Sigmoid colon (tissue), 6 donors: ENCODE measurements at regions not wholly inside any gene's neighbourhood (a gene's known extent, or its start where the extent isn't known, plus 50 kb on each side); places are given as distances from the start of the nearest gene placed in this dataset.

Experiments used
- DNase-seq: peaks from one replicate; pipeline ENCODE4 v3.0.0-alpha.2; 2019
- H3K27ac ChIP-seq, 4 donors: fragments of 200-600 bp; sonication (generic); one replicate each; pipeline ENCODE4 v1.5.1; 2016 to 2019; ENCODE audit warnings: mild to moderate bottlenecking in 1 of 4
- H3K27me3 ChIP-seq, 3 donors: fragments of 200-600 bp; sonication (generic); one replicate each; pipeline ENCODE4 v1.5.1; 2019; ENCODE audit warnings: mild to moderate bottlenecking in 1 of 3
- H3K36me3 ChIP-seq, 4 donors: fragments of 200-600 bp; sonication (generic); one replicate each; pipeline ENCODE4 v1.5.1; 2016 to 2019
- H3K4me1 ChIP-seq, 4 donors: fragments of 200-600 bp; sonication (generic); one replicate each; pipeline ENCODE4 v1.5.1; 2017 to 2019
- H3K4me3 ChIP-seq, 4 donors: fragments of 200-600 bp; sonication (generic); one replicate each; pipeline ENCODE4 v1.5.1; 2017 to 2019; ENCODE audit warnings: mild to moderate bottlenecking in 2 of 4, moderate library complexity in 1 of 4
- H3K9me3 ChIP-seq, 4 donors: fragments of 200-600 bp in 3 of 4; sonication (generic) in 3 of 4; one replicate each; pipeline versions ENCODE4 v1.5.1 to v1.6.1; 2013 to 2019
- EP300 ChIP-seq, 4 donors: sonication (generic); formaldehyde crosslinking; IDR thresholded peaks; one replicate each; pipeline ENCODE4 v1.6.1; 2017; ENCODE audit warnings: antibody characterized with exemption in 4 of 4
- POLR2A ChIP-seq, 2 donors: fragments of 450-650 bp; IDR thresholded peaks; one replicate each; pipeline ENCODE4 v1.6.1; 2016; ENCODE audit warnings: antibody characterized with exemption in 2 of 2, mild to moderate bottlenecking in 2 of 2, moderate library complexity in 2 of 2
- POLR2AphosphoS5 ChIP-seq, 4 donors: sonication (generic); formaldehyde crosslinking; IDR thresholded peaks; one replicate each; pipeline ENCODE4 v1.6.1; 2017; ENCODE audit warnings: antibody characterized with exemption in 4 of 4
- WGBS, 2 donors: extraction: QIAGEN DNeasy Blood & Tissue Kit; methylation state at CpG; one replicate each; pipeline ENCODE4 v1.1.7; 2013; 5-methylcytosine and 5-hydroxymethylcytosine counted together
- intact Hi-C: fragments of 100-400 bp; cut with DNase I; formaldehyde crosslinking; loops from one replicate; pipeline ENCODE4 v1.15.1; 2023
- TF ChIP-seq, protein P1 (sequence below), 4 experiments: fragments of 450-650 bp in 3 of 4; fragments of 200-600 bp in 1 of 4; IDR thresholded peaks; one replicate each; pipeline ENCODE4 v1.5.1; 2016 to 2019; ENCODE audit warnings: antibody characterized with exemption in 4 of 4, mild to moderate bottlenecking in 3 of 4, moderate library complexity in 2 of 4
- donor health status: healthy with polysubstance abuse.
- donor health status: healthy.

GRCh38 chr16:86828202-86828601 is 249.9 kb downstream of the FOXL1 start:
- DNase-seq, result peak; percentile 30
- intact Hi-C loops, result no loop called here

DNA sequence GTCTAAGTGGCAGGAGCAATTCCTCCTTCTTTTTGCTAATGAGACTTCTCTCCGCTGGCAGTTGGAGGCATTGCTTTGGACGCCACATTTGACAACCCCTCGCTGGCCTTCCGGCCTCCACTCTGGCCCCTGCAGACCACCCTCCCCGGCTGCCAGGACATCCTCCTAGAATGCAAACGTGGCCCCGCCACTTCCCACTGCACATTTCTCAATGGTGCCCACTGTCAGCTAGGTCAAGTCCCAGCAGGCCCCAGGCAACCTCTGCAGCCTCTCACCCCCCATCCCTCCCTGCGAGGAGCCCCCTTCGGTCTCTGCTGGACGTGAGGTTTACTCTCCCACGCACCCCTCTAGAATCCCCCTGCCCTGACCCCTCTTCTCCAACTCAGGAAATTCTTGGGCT is 250.3 kb downstream of the FOXL1 start:
- no peaks in the 10 kb centered on the region for H3K9me3 ChIP-seq
- DNase-seq, result peak; percentile 36
- no peak overlapping the region for H3K4me3 ChIP-seq
- peaks cover 7 to 47% (median 31%) of the 10 kb centered on the region in 3 donors for H3K27me3 ChIP-seq
- intact Hi-C loops, result no loop called here
- TF ChIP-seq, protein P1, sequence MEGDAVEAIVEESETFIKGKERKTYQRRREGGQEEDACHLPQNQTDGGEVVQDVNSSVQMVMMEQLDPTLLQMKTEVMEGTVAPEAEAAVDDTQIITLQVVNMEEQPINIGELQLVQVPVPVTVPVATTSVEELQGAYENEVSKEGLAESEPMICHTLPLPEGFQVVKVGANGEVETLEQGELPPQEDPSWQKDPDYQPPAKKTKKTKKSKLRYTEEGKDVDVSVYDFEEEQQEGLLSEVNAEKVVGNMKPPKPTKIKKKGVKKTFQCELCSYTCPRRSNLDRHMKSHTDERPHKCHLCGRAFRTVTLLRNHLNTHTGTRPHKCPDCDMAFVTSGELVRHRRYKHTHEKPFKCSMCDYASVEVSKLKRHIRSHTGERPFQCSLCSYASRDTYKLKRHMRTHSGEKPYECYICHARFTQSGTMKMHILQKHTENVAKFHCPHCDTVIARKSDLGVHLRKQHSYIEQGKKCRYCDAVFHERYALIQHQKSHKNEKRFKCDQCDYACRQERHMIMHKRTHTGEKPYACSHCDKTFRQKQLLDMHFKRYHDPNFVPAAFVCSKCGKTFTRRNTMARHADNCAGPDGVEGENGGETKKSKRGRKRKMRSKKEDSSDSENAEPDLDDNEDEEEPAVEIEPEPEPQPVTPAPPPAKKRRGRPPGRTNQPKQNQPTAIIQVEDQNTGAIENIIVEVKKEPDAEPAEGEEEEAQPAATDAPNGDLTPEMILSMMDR (IDR thresholded peaks at IDR 0.05), result no peak
- TF ChIP-seq EP300 (IDR thresholded peaks at IDR 0.05) (no peak), POLR2A (IDR thresholded peaks at IDR 0.05) (no peak), POLR2AphosphoS5 (IDR thresholded peaks at IDR 0.05) (no peak)
- WGBS, 2 donors, result 76 to 80% methylated on average over 11 of the region's 11 CpGs
- H3K4me1 ChIP-seq, result peaks cover 0 to 6% (median 2%) of the 10 kb centered on the region in 4 donors
- no peak overlapping the region for H3K27ac ChIP-seq
- H3K36me3 ChIP-seq, result no peaks in the 10 kb centered on the region

More at GRCh38 chr16:86828202-86828601, 249.9 kb downstream of the FOXL1 start:
- no peak overlapping the region for H3K27ac ChIP-seq
- H3K4me1 ChIP-seq, result peaks cover 0 to 2% (median 0%) of the 10 kb centered on the region in 4 donors
- TF ChIP-seq POLR2AphosphoS5 (IDR thresholded peaks at IDR 0.05) (no peak), EP300 (IDR thresholded peaks at IDR 0.05) (no peak), POLR2A (IDR thresholded peaks at IDR 0.05) (no peak)
- TF ChIP-seq, protein P1 (IDR thresholded peaks at IDR 0.05), result no peak
- no peaks in the 10 kb centered on the region for H3K9me3 ChIP-seq
- H3K36me3 ChIP-seq, result no peaks in the 10 kb centered on the region
- H3K27me3 ChIP-seq, result peaks cover 7 to 48% (median 31%) of the 10 kb centered on the region in 3 donors
- H3K4me3 ChIP-seq, result no peak overlapping the region
- WGBS, 2 donors, result 76 to 81% methylated on average over 6 of the region's 6 CpGs

GRCh38 chr16:86831366-86831765 is 253.0 kb downstream of the FOXL1 start:
- Histone ChIP-seq H3K4me1 (peaks cover 0 to 6% (median 2%) of the 10 kb centered on the region in 4 donors), H3K36me3 (no peaks in the 10 kb centered on the region), H3K27me3 (peaks cover 3 to 26% (median 20%) of the 10 kb centered on the region in 3 donors), H3K9me3 (no peaks in the 10 kb centered on the region), H3K4me3 (no peak overlapping the region), H3K27ac (no peak overlapping the region)
- intact Hi-C loops, result no loop called here
- 80 to 87% methylated on average over 5 of the region's 5 CpGs for WGBS, 2 donors
- DNase-seq, result peak; percentile 15
- TF ChIP-seq, protein P1 (IDR thresholded peaks at IDR 0.05), result no peak
- TF ChIP-seq EP300 (IDR thresholded peaks at IDR 0.05), result no peak
- no peak for TF ChIP-seq POLR2A (IDR thresholded peaks at IDR 0.05)
- no peak for TF ChIP-seq POLR2AphosphoS5 (IDR thresholded peaks at IDR 0.05)

- Histone ChIP-seq H3K9me3 (no peaks in the 10 kb centered on the region), H3K4me3 (no peak overlapping the region), H3K27me3 (peaks cover 0 to 10% (median 9%) of the 10 kb centered on the region in 3 donors), H3K36me3 (no peaks in the 10 kb centered on the region), H3K27ac (no peak overlapping the region), H3K4me1 (peaks cover 0 to 6% (median 2%) of the 10 kb centered on the region in 4 donors)
- 22 to 53% methylated on average over 9 of the region's 9 CpGs for WGBS, 2 donors
- TF ChIP-seq EP300 (IDR thresholded peaks at IDR 0.05) (no peak), POLR2A (IDR thresholded peaks at IDR 0.05) (no peak)
- peak; percentile 29 for DNase-seq
- intact Hi-C loops, result no loop called here
These were observed 254.8 kb downstream of the FOXL1 start for GRCh38 chr16:86833136-86833535.

DNA sequence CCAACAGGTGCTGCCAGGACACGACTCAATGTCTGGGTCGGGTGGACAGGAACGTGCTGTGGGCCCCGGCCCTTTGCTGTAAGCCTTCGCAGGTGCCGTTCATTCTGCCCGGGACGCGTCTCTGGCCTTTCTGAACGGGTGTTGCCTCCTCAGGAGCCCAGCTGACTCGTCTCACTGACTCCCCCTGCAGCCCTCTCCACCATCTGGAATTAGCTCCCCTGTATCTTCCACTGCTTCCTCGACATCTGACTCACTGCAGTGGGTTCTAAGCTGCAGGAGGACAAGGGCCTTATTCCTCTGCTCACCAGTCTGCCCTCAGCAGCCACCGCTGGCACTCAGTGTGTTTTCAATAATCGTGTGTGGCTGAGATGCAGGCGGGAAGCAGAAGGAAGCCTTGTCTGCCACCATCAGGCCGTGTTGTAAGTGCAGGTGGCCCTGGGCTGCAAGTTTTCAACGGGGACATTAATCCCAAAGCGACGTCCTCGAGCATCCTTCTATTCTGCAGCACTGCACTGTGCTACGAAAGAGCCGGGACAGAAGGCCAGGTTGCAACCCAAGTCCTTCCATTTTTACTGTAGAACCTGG is 256.2 kb downstream of the FOXL1 start:
- peaks cover 0 to 6% (median 2%) of the 10 kb centered on the region in 4 donors for H3K4me1 ChIP-seq
- peak; percentile 53 for DNase-seq
- H3K4me3 ChIP-seq, result no peak overlapping the region
- H3K36me3 ChIP-seq, result no peaks in the 10 kb centered on the region
- 62 to 71% methylated on average over 22 of the region's 22 CpGs for WGBS, 2 donors
- intact Hi-C loops, result no loop called here
- TF ChIP-seq POLR2AphosphoS5 (IDR thresholded peaks at IDR 0.05), result no peak
- TF ChIP-seq POLR2A (IDR thresholded peaks at IDR 0.05), result no peak
- H3K27me3 ChIP-seq, result no peaks in the 10 kb centered on the region
- H3K9me3 ChIP-seq, result peaks cover 0 to 3% (median 0%) of the 10 kb centered on the region in 4 donors
- no peak overlapping the region for H3K27ac ChIP-seq
